Ishikawa (cell line): ENCODE measurements at regions not wholly inside any gene's neighbourhood (a gene's known extent, or its start where the extent isn't known, plus 50 kb on each side); places are given as distances from the start of the nearest gene placed in this dataset.

Experiments used
- CEBPB ChIP-seq: IDR thresholded peaks from 2 replicates; pipeline ENCODE4 v1.6.1; 2012
- CREB1 ChIP-seq: IDR thresholded peaks from 2 replicates; pipeline ENCODE4 v1.6.1; 2012; ENCODE audit warnings: low read depth
- EGR1 ChIP-seq: IDR thresholded peaks from 2 replicates; pipeline ENCODE4 v1.6.1; 2012
- EP300 ChIP-seq: IDR thresholded peaks from 2 replicates; pipeline ENCODE4 v1.6.1; 2012; ENCODE audit warnings: borderline replicate concordance
- FOXM1 ChIP-seq: IDR thresholded peaks from 2 replicates; pipeline ENCODE4 v1.6.1; 2012; ENCODE audit warnings: low read depth, borderline replicate concordance
- MAX ChIP-seq: IDR thresholded peaks from 2 replicates; pipeline ENCODE4 v1.6.1; 2012
- NFIC ChIP-seq: IDR thresholded peaks from 2 replicates; pipeline ENCODE4 v1.6.1; 2012
- RAD21 ChIP-seq: IDR thresholded peaks from 2 replicates; pipeline ENCODE4 v1.6.1; 2012; ENCODE audit warnings: low read depth
- REST ChIP-seq: IDR thresholded peaks from 2 replicates; pipeline ENCODE4 v1.6.1; 2012; ENCODE audit warnings: low read depth, mild to moderate bottlenecking
- TAF1 ChIP-seq: IDR thresholded peaks from 2 replicates; pipeline ENCODE4 v1.6.1; 2012; ENCODE audit warnings: low read depth, mild to moderate bottlenecking
- TCF12 ChIP-seq: IDR thresholded peaks from 2 replicates; pipeline ENCODE4 v1.6.1; 2012; ENCODE audit warnings: low read depth
- TEAD4 ChIP-seq: IDR thresholded peaks from 2 replicates; pipeline ENCODE4 v1.6.1; 2012
- YY1 ChIP-seq: IDR thresholded peaks from 2 replicates; pipeline ENCODE4 v1.6.1; 2012; ENCODE audit warnings: low read depth
- ZBTB7A ChIP-seq: IDR thresholded peaks from 2 replicates; pipeline ENCODE4 v1.6.1; 2012; ENCODE audit warnings: low read depth
- TF ChIP-seq, protein P1 (sequence below): IDR thresholded peaks from 2 replicates; pipeline ENCODE4 v1.6.1; 2012

DNA sequence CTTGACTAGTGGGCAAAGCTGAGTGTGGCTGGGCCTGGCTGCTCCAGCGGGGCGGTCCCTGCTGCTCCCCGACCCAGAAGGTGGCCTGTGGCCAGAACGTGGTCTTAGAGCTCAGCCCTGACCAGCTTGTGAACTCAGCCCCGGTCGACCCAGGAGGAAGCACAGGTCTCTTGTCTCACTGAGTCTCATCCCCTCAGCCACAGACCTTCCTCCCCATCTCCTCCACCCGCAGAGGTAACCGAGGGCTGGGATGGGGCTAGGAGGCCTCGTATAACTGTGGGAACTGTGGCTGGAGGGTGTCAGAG, 546.2 kb upstream of the B3GAT1 start:
- TF ChIP-seq TCF12 (no peak), NFIC (no peak), EGR1 (no peak), TEAD4 (no peak), EP300 (no peak), REST (no peak), TAF1 (no peak), RAD21 (no peak), ZBTB7A (no peak), YY1 (no peak), CREB1 (no peak), MAX (no peak)
- TF ChIP-seq, protein P1, sequence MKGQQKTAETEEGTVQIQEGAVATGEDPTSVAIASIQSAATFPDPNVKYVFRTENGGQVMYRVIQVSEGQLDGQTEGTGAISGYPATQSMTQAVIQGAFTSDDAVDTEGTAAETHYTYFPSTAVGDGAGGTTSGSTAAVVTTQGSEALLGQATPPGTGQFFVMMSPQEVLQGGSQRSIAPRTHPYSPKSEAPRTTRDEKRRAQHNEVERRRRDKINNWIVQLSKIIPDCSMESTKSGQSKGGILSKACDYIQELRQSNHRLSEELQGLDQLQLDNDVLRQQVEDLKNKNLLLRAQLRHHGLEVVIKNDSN: no peak

DNA sequence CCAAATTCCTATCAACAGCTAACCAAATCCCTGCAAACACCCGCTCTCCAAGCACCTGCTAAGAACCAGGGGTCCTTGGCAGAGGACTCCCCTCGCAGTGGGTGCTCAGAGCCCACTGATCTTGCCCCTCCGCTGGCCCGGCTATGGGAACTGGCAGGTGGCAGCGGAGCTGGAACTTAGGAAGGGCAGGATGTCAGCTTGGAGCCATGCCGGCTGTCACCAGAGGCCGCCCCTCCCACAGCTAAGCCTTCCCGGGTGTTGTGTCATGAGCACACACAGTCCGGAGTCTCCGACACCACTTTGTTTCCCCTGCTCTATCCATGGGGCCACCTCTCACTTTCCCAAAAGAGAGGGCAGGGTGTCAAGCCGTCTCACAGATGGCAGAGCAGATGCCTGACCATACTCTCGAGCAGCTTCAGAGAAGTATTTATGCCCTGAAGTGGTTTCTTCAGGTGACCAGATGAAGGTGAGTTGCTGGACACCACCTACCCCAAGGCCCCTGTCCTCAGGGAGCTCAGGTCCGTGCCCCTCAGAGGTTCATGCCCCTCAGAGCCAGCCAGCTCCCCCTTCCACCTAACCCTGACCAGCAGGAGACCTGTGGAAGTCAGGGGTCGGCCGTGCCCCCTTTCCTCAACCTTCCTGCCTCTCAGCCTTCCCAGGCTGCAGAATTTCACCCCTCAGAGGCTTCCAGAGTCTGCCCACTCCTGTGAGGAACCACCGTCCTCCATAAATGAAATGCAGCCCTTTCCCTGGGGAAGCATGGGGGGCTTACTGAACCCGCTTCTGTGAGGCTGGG, 545.7 kb upstream of the B3GAT1 start:
- TF ChIP-seq YY1 (no peak), CREB1 (no peak), NFIC (no peak), MAX (no peak), TAF1 (no peak), TEAD4 (no peak), REST (no peak), EP300 (no peak), ZBTB7A (no peak), RAD21 (no peak), EGR1 (no peak), FOXM1 (no peak)

- no peak for TF ChIP-seq TEAD4
- no peak for TF ChIP-seq TCF12
- TF ChIP-seq, protein P1: no peak
- no peak for TF ChIP-seq RAD21
- TF ChIP-seq REST: no peak
- TF ChIP-seq MAX: no peak
- no peak for TF ChIP-seq FOXM1
- TF ChIP-seq CEBPB: no peak
- no peak for TF ChIP-seq ZBTB7A
- no peak for TF ChIP-seq NFIC
These were observed 544.6 kb upstream of the B3GAT1 start for GRCh38 chr11:134956450-134957210.

DNA sequence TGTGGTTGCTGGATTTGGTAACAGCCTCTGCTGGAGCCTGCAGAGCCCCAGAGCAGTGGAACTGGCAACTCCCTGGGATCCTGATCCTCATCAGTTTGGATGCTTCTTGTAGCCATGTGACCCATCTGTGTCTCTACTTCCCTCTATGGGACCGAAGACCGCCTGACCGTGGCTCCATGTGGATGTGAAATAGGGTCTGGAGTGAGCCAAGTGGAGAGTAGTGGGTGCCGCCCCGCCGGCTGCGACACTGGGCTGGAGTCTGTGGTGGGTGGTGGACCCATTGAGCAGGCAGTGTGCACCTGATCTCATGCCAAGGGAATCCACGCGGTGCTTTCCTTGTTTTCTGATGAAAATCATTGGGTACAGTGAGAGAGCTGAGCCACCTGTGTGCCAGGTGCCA, 543.2 kb upstream of the B3GAT1 start:
- no peak for TF ChIP-seq CREB1
- no peak for TF ChIP-seq EP300
- no peak for TF ChIP-seq REST
- TF ChIP-seq FOXM1: no peak
- no peak for TF ChIP-seq CEBPB
- TF ChIP-seq EGR1: no peak
- no peak for TF ChIP-seq RAD21
- no peak for TF ChIP-seq MAX
- no peak for TF ChIP-seq YY1
- no peak for TF ChIP-seq ZBTB7A
- no peak for TF ChIP-seq TAF1
- TF ChIP-seq, protein P1: no peak
